ENCODE measurements at regions not wholly inside any gene's neighbourhood (a gene's known extent, or its start where the extent isn't known, plus 50 kb on each side); places are given as distances from the start of the nearest gene placed in this dataset.

- TF ChIP-seq GATA2 (IDR thresholded peaks at IDR 0.05; ENCODE audit: low read depth, low read length) (no peak), GATA3 (IDR thresholded peaks at IDR 0.05; ENCODE audit: low read depth, low read length) (no peak)
Measured at GRCh38 chr16:9296271-9296590, 204.8 kb downstream of the HAPSTR1 start.

Data from SH-SY5Y (cell line).